ENCODE measurements at regions not wholly inside any gene's neighbourhood (a gene's known extent, or its start where the extent isn't known, plus 50 kb on each side); places are given as distances from the start of the nearest gene placed in this dataset.

- WGBS, 2 experiments (ENCODE audit: low coverage in 1 of 2, low lambda C conversion rate in 2 of 2, missing lambda C conversion rate in 2 of 2): 11 to 13% methylated on average over 1 of the region's 1 CpG
- Histone ChIP-seq H3K27ac (no peak overlapping the region), H3K79me2 (ENCODE audit: insufficient read depth) (no peaks in the 10 kb centered on the region), H3K9me2 (ENCODE audit: insufficient read depth) (no peaks in the 10 kb centered on the region), H3F3A (ENCODE audit: insufficient read depth) (no peaks in the 10 kb centered on the region), H2AFZ (no peak overlapping the region), H4K20me1 (ENCODE audit: insufficient read depth) (no peaks in the 10 kb centered on the region), H3K4me1 (ENCODE audit: insufficient read depth) (no peaks in the 10 kb centered on the region), H3K4me3 (no peak overlapping the region), H3K9ac (no peak overlapping the region), H3K4me2 (ENCODE audit: unreplicated experiment) (no peak overlapping the region), H3K9me3 (ENCODE audit: low read depth) (no peaks in the 10 kb centered on the region), H3K36me3 (ENCODE audit: low read depth) (no peaks in the 10 kb centered on the region), H3K27me3 (replicated peaks; ENCODE audit: insufficient read depth) (peaks cover 4% of the 10 kb centered on the region; the same call in 1 of the 2 replicates)
- TF ChIP-seq EZH2phosphoT487 (IDR thresholded peaks at IDR 0.05; ENCODE audit: insufficient read depth, low read depth) (no peak), EZH2 (IDR thresholded peaks at IDR 0.05; ENCODE audit: insufficient read depth, poor library complexity, severe bottlenecking) (no peak)
- no peak for DNase-seq
- in situ Hi-C loops (cut with MboI): no loop called here
Measured at GRCh38 chr4:3665360-3665891, 100.8 kb upstream of the ADRA2C start.

- Histone ChIP-seq H3K36me3 (ENCODE audit: low read depth) (no peaks in the 10 kb centered on the region), H3K9me3 (ENCODE audit: low read depth) (no peaks in the 10 kb centered on the region), H3K4me3 (no peak overlapping the region), H3K27me3 (replicated peaks; ENCODE audit: insufficient read depth) (no peaks in the 10 kb centered on the region; the same call in 1 of the 2 replicates), H3K4me1 (ENCODE audit: insufficient read depth) (no peaks in the 10 kb centered on the region), H2AFZ (no peak overlapping the region), H3K9me2 (ENCODE audit: insufficient read depth) (no peaks in the 10 kb centered on the region), H3K4me2 (ENCODE audit: unreplicated experiment) (no peak overlapping the region), H3K27ac (no peak overlapping the region), H3F3A (ENCODE audit: insufficient read depth) (no peaks in the 10 kb centered on the region), H3K79me2 (ENCODE audit: insufficient read depth) (no peaks in the 10 kb centered on the region), H3K9ac (no peak overlapping the region), H4K20me1 (ENCODE audit: insufficient read depth) (no peaks in the 10 kb centered on the region)
- TF ChIP-seq EZH2 (IDR thresholded peaks at IDR 0.05; ENCODE audit: insufficient read depth, poor library complexity, severe bottlenecking): no peak
- no peak for TF ChIP-seq EZH2phosphoT487 (IDR thresholded peaks at IDR 0.05; ENCODE audit: insufficient read depth, low read depth)
- in situ Hi-C loops (cut with MboI): no loop called here
- DNase-seq: no peak
- WGBS, 2 experiments (ENCODE audit: low coverage in 1 of 2, low lambda C conversion rate in 2 of 2, missing lambda C conversion rate in 2 of 2): 35 to 42% methylated on average over 6 of the region's 6 CpGs
Measured at GRCh38 chr4:3663791-3664190, 102.4 kb upstream of the ADRA2C start.

GRCh38 chr4:3662516-3662915, 103.7 kb upstream of the ADRA2C start:
- WGBS, 2 experiments (ENCODE audit: low coverage in 1 of 2, low lambda C conversion rate in 2 of 2, missing lambda C conversion rate in 2 of 2): 57 to 59% methylated on average over 16 of the region's 16 CpGs
- no peak overlapping the region for H2AFZ ChIP-seq
- no peaks in the 10 kb centered on the region; the same call in 1 of the 2 replicates for H3K27me3 ChIP-seq (replicated peaks; ENCODE audit: insufficient read depth)
- H4K20me1 ChIP-seq (ENCODE audit: insufficient read depth): no peaks in the 10 kb centered on the region
- H3K79me2 ChIP-seq (ENCODE audit: insufficient read depth): no peaks in the 10 kb centered on the region
- TF ChIP-seq EZH2 (IDR thresholded peaks at IDR 0.05; ENCODE audit: insufficient read depth, poor library complexity, severe bottlenecking) (no peak), EZH2phosphoT487 (IDR thresholded peaks at IDR 0.05; ENCODE audit: insufficient read depth, low read depth) (no peak)
- DNase-seq: no peak
- in situ Hi-C loops (cut with MboI): no loop called here
- H3K4me2 ChIP-seq (ENCODE audit: unreplicated experiment): no peak overlapping the region
- no peaks in the 10 kb centered on the region for H3K9me3 ChIP-seq (ENCODE audit: low read depth)
- H3K27ac ChIP-seq: no peak overlapping the region
- no peak overlapping the region for H3K9ac ChIP-seq
- no peak overlapping the region for H3K4me3 ChIP-seq
- H3K4me1 ChIP-seq (ENCODE audit: insufficient read depth): no peaks in the 10 kb centered on the region
- no peaks in the 10 kb centered on the region for H3F3A ChIP-seq (ENCODE audit: insufficient read depth)
- no peaks in the 10 kb centered on the region for H3K9me2 ChIP-seq (ENCODE audit: insufficient read depth)
- H3K36me3 ChIP-seq (ENCODE audit: low read depth): no peaks in the 10 kb centered on the region

- Histone ChIP-seq H3K36me3 (ENCODE audit: low read depth) (no peaks in the 10 kb centered on the region), H3K79me2 (ENCODE audit: insufficient read depth) (no peaks in the 10 kb centered on the region), H3F3A (ENCODE audit: insufficient read depth) (no peaks in the 10 kb centered on the region), H3K9me3 (ENCODE audit: low read depth) (no peaks in the 10 kb centered on the region), H3K27ac (no peak overlapping the region), H4K20me1 (ENCODE audit: insufficient read depth) (no peaks in the 10 kb centered on the region), H3K4me2 (ENCODE audit: unreplicated experiment) (no peak overlapping the region), H3K27me3 (replicated peaks; ENCODE audit: insufficient read depth) (no peaks in the 10 kb centered on the region; the same call in 1 of the 2 replicates), H3K4me1 (ENCODE audit: insufficient read depth) (no peaks in the 10 kb centered on the region), H3K9ac (no peak overlapping the region), H2AFZ (no peak overlapping the region), H3K9me2 (ENCODE audit: insufficient read depth) (no peaks in the 10 kb centered on the region), H3K4me3 (no peak overlapping the region)
- 64 to 71% methylated on average over 14 of the region's 14 CpGs for WGBS, 2 experiments (ENCODE audit: low coverage in 1 of 2, low lambda C conversion rate in 2 of 2, missing lambda C conversion rate in 2 of 2)
- TF ChIP-seq EZH2phosphoT487 (IDR thresholded peaks at IDR 0.05; ENCODE audit: insufficient read depth, low read depth) (no peak), EZH2 (IDR thresholded peaks at IDR 0.05; ENCODE audit: insufficient read depth, poor library complexity, severe bottlenecking) (no peak)
- DNase-seq: no peak
- in situ Hi-C loops (cut with MboI): no loop called here
Measured at GRCh38 chr4:3661989-3662388, 104.2 kb upstream of the ADRA2C start.

All from GM23248 (cell line).